Activated CD4-positive, alpha-beta T cell treated with anti-CD3 and anti-CD28 coated beads, Interleukin-2, amount 10 ng/mL, durations not matched to agents 24 days and 14 days (primary cell): ENCODE measurements at regions not wholly inside any gene's neighbourhood (a gene's known extent, or its start where the extent isn't known, plus 50 kb on each side); places are given as distances from the start of the nearest gene placed in this dataset.

ENCODE experiments used
- DNase-seq: peaks from one replicate; pipeline ENCODE4 v3.0.0; 2022
- H3K27ac Mint-ChIP-seq: one replicate; pipeline ENCODE4 v1.8.0; 2022; ENCODE audit warnings: mild to moderate bottlenecking, mixed read lengths
- H3K27me3 Mint-ChIP-seq: one replicate; pipeline ENCODE4 v1.8.0; 2022; ENCODE audit warnings: mixed read lengths
- H3K36me3 Mint-ChIP-seq: one replicate; pipeline ENCODE4 v1.8.0; 2022; ENCODE audit warnings: low read depth, mild to moderate bottlenecking, mixed read lengths
- H3K4me1 Mint-ChIP-seq: one replicate; pipeline ENCODE4 v1.8.0; 2021; ENCODE audit warnings: mixed read lengths
- H3K4me3 Mint-ChIP-seq: one replicate; pipeline ENCODE4 v1.8.0; 2022; ENCODE audit warnings: mild to moderate bottlenecking, moderate library complexity, mixed read lengths
- H3K9me3 Mint-ChIP-seq: one replicate; pipeline ENCODE4 v1.8.0; 2021; ENCODE audit warnings: mixed read lengths
- intact Hi-C: fragments of 100-400 bp; cut with micrococcal nuclease; formaldehyde crosslinking; loops from one replicate; pipeline ENCODE4 v1.15.1; 2023

DNA sequence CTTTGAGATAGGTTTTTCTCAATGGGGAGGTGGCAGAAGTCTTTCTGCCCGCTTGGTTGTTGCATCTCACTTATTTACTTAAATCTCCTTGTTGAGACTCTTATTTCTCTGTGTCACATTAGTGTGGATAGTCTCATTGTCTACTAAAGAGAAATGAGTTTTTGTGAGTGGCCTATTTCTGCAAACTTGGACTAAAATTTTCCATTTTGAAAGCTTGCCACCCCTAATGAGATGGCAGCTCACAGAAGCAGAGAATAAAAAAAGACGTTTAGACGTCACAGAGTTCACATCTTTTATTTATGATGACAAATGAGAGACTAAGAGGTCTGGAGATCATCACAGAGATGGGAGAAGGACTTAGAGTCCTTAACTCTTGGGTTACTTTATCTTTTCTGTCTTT is 262.7 kb upstream of the PHYHIPL start:
- Mint-ChIP-seq H3K27me3 (no peaks in the 10 kb centered on the region), H3K9me3 (no peaks in the 10 kb centered on the region), H3K36me3 (no peaks in the 10 kb centered on the region), H3K4me1 (no peaks in the 10 kb centered on the region), H3K4me3 (no peak overlapping the region), H3K27ac (no peak overlapping the region)
- intact Hi-C loops = no loop called here
- DNase-seq = no peak

DNA sequence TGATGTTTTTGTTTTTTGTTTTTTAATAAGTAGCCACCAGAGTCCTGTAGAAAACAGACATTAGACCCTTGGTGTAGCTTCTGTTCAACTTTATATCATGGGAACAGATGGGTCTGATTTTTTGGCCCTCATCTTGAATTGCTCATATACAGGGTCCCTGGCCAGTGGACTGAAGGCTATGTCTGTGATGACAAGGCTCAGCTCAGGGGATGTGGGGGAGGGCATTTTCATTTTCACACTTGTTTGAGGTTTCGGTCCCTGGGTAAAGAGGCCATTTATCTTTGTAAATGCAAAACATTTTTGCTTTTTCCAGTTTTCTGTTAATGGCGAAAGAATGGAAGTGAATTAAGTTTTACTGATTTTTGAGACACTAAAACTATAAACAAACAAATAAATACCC is 257.6 kb upstream of the PHYHIPL start:
- Mint-ChIP-seq H3K27me3 (no peaks in the 10 kb centered on the region), H3K27ac (no peak overlapping the region), H3K4me1 (no peaks in the 10 kb centered on the region), H3K36me3 (no peaks in the 10 kb centered on the region), H3K9me3 (no peaks in the 10 kb centered on the region), H3K4me3 (no peak overlapping the region)
- intact Hi-C loops = no loop called here
- no peak for DNase-seq

DNA sequence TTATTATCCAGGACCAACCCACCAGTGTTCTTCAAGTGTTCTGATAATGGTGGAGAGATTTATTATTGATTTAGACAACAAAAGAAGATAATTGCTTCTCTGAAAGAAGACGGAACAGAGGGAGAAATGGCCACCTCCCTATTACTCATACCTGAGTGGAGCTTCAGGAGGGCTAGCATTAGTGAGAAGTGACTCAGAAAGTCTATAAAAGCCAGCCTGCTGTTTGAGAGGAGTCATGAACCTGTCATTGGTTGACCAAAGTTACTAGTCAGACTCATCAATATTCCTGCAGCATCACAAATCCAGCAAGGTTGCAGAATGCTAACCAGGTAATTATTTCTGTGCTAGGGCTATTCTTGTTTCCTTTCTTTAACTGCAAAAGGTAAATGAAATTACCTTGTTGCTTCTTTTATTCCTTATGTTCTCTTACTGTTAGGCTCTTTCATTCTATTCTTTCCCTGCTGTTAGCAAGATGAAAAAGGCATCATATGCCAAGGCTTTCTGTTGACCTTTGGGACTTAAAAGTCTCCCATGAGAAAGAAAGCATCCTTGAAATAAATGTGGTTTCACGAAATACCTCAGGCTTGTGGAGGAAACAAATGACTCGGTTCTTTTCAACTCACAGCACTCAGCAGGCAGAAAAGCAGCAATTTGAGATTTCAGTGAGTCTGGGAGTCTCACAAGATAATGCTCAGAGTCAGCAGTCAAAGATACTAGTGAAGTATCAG is 256.4 kb upstream of the PHYHIPL start:
- intact Hi-C loops = no loop called here
- Mint-ChIP-seq H3K4me3 (no peak overlapping the region), H3K4me1 (no peaks in the 10 kb centered on the region), H3K27ac (no peak overlapping the region), H3K27me3 (no peaks in the 10 kb centered on the region), H3K9me3 (no peaks in the 10 kb centered on the region), H3K36me3 (no peaks in the 10 kb centered on the region)
- no peak for DNase-seq

DNA sequence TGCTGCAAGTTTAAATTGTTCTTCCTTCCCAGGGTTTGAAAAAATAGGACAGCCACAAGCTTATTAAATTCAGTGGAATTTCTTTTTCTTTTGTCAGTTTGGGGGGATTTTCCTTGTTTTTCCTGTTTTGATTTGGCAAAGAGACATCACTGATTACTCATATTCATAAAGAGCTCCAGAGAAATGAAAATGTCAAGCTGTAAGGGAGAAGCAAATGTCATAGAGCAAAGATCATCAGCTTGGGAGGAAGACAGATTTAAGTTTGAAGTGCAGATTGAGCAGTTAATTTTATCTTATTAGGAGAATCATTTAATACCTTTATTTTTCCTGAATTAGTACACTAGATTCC is 255.8 kb upstream of the PHYHIPL start:
- no peak for DNase-seq
- no peak overlapping the region for H3K27ac Mint-ChIP-seq
- H3K4me1 Mint-ChIP-seq = no peaks in the 10 kb centered on the region
- H3K4me3 Mint-ChIP-seq = no peak overlapping the region
- intact Hi-C loops = no loop called here
- H3K36me3 Mint-ChIP-seq = no peaks in the 10 kb centered on the region
- no peaks in the 10 kb centered on the region for H3K9me3 Mint-ChIP-seq
- H3K27me3 Mint-ChIP-seq = no peaks in the 10 kb centered on the region

DNA sequence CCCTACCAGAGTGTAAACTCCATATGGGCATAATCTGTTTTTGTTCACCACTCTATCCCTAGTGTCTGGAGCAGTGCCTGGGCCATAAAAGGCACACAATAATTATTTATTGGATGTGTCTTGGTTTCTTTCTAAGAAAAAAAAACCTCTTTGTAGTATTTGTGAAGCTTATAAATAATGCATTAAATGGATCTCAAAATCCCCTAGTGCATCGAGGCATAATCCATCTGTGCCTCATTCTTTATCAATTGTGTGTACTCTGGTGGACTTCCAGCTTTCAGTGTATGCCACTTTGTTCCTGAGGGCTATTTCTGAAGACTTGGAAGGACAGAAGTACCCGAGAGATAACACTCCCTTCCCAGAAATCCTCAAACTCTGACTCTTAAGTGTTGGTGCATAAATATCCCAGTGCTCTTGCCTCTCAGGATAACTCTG is 255.0 kb upstream of the PHYHIPL start:
- intact Hi-C loops = no loop called here
- Mint-ChIP-seq H3K4me3 (no peak overlapping the region), H3K36me3 (no peaks in the 10 kb centered on the region), H3K4me1 (no peaks in the 10 kb centered on the region), H3K27ac (no peak overlapping the region), H3K27me3 (no peaks in the 10 kb centered on the region), H3K9me3 (no peaks in the 10 kb centered on the region)
- no peak for DNase-seq

DNA sequence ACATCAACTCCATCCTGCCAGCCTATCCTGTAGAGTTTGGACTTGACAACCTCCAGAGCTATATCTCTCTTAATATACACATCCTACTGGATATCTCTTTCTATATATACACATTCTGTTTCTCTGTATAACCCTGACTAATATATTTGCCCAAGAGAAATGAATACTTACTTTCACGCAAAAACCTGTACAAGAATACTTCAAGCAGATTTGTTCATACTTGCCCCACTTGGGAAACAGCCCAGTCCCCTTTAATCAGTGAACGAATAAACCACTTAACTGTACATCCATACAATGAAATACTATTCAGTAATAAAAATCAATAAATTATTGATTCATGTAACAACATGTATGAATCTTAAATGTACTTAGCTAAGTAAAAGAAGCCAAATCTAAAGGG is 251.1 kb upstream of the PHYHIPL start:
- intact Hi-C loops = no loop called here
- DNase-seq = no peak
- Mint-ChIP-seq H3K4me3 (no peak overlapping the region), H3K27me3 (no peaks in the 10 kb centered on the region), H3K9me3 (no peaks in the 10 kb centered on the region), H3K4me1 (no peaks in the 10 kb centered on the region), H3K27ac (no peak overlapping the region), H3K36me3 (no peaks in the 10 kb centered on the region)

DNA sequence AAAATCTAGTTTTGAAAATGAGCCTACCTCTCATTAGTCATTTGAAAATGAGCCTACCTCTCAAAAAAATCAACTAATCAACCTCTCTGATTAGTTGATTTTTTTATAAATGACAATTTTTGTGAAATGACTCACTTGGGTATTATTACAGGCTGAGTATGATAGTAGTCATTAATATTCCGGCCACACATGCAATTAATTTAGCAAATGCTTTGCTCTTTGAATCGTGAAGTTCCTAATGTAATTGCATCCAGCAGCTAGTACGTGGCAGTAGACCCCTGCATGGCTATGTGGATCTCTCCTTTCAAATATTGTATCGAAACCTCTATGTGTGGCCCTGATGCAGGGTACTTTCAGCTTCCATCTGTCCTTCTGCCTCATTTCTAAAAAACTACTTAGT is 245.9 kb upstream of the PHYHIPL start:
- Mint-ChIP-seq H3K27me3 (no peaks in the 10 kb centered on the region), H3K27ac (no peak overlapping the region), H3K9me3 (no peaks in the 10 kb centered on the region), H3K4me3 (no peak overlapping the region), H3K36me3 (no peaks in the 10 kb centered on the region), H3K4me1 (no peaks in the 10 kb centered on the region)
- DNase-seq = no peak
- intact Hi-C loops = no loop called here

DNA sequence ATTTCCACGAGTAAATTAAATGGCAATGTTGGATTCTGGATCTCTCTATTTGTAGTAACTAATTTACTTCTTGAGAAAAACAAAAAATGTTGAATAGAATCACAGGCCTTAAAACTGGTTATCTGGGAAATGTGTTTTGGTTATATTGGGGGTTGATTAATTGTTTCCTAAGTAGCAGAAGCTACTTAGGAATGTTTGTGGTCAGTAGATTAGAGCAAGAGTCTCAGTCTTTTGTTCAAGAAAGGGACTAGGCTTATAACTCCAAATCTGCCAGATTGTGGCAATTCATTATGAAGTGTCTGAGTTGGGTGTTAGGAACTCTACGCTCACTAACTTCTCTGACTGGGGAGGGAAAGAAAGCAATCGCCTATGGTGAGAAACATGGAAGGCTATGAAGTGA is 244.3 kb upstream of the PHYHIPL start:
- Mint-ChIP-seq H3K9me3 (no peaks in the 10 kb centered on the region), H3K4me3 (no peak overlapping the region), H3K27me3 (no peaks in the 10 kb centered on the region), H3K27ac (no peak overlapping the region), H3K36me3 (no peaks in the 10 kb centered on the region), H3K4me1 (no peaks in the 10 kb centered on the region)
- no peak for DNase-seq
- intact Hi-C loops = no loop called here

DNA sequence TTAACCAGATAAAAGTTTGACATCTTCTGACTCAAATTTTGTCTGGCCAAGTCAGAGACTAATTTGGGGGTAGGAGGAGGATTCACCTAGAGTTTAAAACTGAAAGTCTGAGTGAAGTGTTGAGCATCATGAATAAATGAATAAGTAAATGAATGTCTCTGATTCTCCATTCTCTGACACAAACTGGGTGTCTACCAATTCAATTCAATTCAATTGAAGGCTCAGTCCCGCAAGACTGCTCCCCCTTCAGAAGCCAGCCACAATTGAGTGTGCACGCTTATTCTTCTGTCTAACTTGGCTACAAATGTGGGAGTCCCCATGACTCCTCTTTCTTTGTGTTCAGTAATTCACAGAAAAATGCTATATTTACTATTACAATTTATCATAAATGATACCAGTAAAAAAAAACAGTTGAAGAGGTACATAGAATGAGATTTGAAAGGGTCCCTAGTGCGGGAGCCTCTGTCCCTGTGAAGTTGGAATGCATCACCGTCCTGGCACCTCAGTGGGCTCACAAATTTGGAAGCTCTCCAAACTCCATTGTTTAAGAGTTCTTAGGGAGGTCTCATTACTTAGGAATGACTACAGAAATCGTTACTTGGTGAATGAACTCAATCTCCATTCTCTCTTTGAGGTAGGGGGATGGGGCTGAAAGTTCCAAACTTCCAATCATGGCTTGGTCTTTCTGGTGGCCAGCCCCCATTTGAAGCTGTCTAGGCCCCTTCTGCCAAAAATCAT is 243.7 kb upstream of the PHYHIPL start:
- H3K4me1 Mint-ChIP-seq = no peaks in the 10 kb centered on the region
- no peak overlapping the region for H3K27ac Mint-ChIP-seq
- no peak overlapping the region for H3K4me3 Mint-ChIP-seq
- H3K27me3 Mint-ChIP-seq = no peaks in the 10 kb centered on the region
- H3K36me3 Mint-ChIP-seq = no peaks in the 10 kb centered on the region
- no peaks in the 10 kb centered on the region for H3K9me3 Mint-ChIP-seq
- no peak for DNase-seq
- intact Hi-C loops = no loop called here

DNA sequence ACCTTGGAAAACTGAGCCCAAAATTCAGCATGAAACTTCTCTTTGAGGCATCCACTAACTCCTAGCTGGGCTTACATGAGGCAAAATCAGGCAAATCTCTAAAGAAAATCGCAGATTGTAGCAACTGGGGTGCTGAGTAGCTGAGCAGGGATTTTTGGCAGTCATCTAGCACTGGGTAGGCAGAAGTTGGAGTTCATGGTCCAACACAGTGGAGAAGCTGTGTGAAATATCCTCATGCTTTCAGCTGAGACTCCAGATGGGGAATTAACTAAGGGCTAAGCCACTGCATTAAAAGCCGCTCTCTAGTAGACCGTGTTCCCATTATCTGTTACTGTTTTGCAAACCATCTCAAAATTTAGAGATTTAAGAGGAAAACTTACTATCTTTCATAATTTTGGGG is 240.1 kb upstream of the PHYHIPL start:
- intact Hi-C loops = no loop called here
- no peaks in the 10 kb centered on the region for H3K27me3 Mint-ChIP-seq
- H3K27ac Mint-ChIP-seq = no peak overlapping the region
- H3K4me3 Mint-ChIP-seq = no peak overlapping the region
- H3K4me1 Mint-ChIP-seq = no peaks in the 10 kb centered on the region
- H3K36me3 Mint-ChIP-seq = no peaks in the 10 kb centered on the region
- no peak for DNase-seq
- H3K9me3 Mint-ChIP-seq = no peaks in the 10 kb centered on the region

DNA sequence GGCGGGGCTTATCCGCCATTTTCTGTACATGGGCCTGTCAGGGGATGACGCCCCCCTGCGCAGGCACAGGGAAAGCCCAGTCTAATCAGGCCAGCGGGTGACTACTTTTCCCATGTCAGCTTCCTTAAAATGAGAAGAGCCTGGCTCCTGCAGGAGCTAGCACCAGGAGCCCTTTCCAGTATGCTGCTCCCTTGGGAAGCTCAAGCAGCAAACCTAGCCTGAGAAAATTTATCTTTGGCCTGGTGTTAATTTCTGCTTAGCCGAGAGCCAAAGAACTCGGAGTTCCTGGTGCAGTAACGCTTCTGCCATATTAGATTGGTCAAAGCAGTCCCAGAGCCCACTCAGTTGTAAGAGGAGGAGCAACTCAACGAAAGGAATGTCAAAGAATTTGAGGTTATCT is 239.0 kb upstream of the PHYHIPL start:
- intact Hi-C loops = no loop called here
- Mint-ChIP-seq H3K36me3 (no peaks in the 10 kb centered on the region), H3K4me1 (no peaks in the 10 kb centered on the region), H3K27me3 (no peaks in the 10 kb centered on the region), H3K27ac (no peak overlapping the region), H3K4me3 (no peak overlapping the region), H3K9me3 (no peaks in the 10 kb centered on the region)
- DNase-seq = no peak

DNA sequence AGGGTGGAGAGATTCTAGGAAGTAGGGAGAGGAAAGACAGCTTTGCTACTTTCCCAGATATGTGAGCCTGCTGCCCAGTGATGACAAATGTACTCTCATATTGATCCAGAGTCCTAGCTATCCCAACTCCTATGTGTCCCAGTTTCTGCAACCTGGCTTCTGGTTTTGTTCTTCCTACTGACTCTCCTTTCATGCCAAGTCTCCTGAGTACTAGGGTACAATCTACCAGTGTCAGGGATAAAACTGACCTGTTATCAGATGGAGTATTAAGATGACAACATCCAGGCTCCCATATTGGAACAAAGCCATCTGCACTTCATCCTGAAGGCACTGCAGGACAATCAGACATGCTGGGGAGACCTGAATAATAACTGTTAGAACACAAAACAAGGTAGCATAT is 233.7 kb upstream of the PHYHIPL start:
- Mint-ChIP-seq H3K36me3 (no peaks in the 10 kb centered on the region), H3K9me3 (no peaks in the 10 kb centered on the region), H3K4me3 (no peak overlapping the region), H3K27me3 (no peaks in the 10 kb centered on the region), H3K27ac (no peak overlapping the region), H3K4me1 (no peaks in the 10 kb centered on the region)
- intact Hi-C loops = no loop called here
- no peak for DNase-seq

DNA sequence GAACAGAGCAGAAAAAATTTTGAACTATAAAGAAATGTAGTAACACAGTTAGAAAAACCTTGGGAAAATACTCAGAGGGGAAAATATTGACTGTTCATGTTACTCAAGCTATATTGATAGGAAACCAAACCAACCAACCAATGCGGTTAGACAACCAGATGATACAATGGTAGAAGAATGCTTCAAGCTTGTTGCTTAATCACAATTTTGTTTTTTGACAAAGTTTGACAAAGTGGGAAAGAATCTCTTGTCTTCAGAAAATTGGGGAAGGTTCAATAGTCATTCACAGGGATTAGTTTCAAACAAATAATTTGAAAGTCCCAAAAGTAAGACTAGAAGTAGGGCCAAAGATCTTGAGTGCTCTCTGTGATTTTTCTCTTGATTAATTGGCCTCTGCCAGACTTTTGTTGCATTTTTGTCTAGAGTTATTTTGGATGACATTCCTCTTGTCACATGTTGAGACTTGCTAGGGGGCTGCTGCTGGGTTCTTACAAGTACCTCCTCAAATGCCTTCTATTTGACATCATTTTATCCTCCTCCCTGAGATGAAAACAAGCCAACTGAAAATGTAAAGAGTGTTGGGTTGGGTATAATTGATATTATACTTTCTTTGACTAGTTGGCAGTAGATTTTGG is 233.1 kb upstream of the PHYHIPL start:
- Mint-ChIP-seq H3K4me3 (no peak overlapping the region), H3K4me1 (no peaks in the 10 kb centered on the region), H3K9me3 (no peaks in the 10 kb centered on the region), H3K36me3 (no peaks in the 10 kb centered on the region), H3K27me3 (no peaks in the 10 kb centered on the region), H3K27ac (no peak overlapping the region)
- intact Hi-C loops = no loop called here
- DNase-seq = no peak

DNA sequence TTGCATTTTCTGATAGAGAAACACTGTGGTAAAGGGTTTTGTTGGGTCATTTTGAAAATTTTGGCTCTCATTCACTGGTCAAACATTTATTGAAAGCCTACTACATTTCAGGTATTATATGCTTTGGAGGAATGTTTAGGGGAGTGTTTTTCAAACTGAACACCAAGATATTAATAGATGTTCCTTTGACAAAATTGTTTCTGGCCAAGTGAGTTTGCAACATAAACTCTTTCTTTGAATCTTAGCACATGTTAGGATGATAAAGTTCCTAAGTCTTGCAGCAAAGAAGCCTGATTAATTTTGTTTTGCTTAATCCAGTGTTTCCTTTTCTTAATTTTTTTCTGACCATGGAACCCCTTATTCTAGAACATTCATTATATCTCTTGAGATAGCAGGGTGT is 232.5 kb upstream of the PHYHIPL start:
- H3K36me3 Mint-ChIP-seq = no peaks in the 10 kb centered on the region
- DNase-seq = no peak
- no peak overlapping the region for H3K4me3 Mint-ChIP-seq
- no peaks in the 10 kb centered on the region for H3K27me3 Mint-ChIP-seq
- no peaks in the 10 kb centered on the region for H3K4me1 Mint-ChIP-seq
- H3K9me3 Mint-ChIP-seq = no peaks in the 10 kb centered on the region
- intact Hi-C loops = no loop called here
- no peak overlapping the region for H3K27ac Mint-ChIP-seq
